WTC11 (cell line): ENCODE measurements at regions not wholly inside any gene's neighbourhood (a gene's known extent, or its start where the extent isn't known, plus 50 kb on each side); places are given as distances from the start of the nearest gene placed in this dataset.

Experiments
- ATAC-seq: fragments of 200-7000 bp; cut with Tn5 transposase; 2 replicates; pipeline ENCODE4 v1.10.0; 2021; ENCODE audit warnings: mild to moderate bottlenecking, moderate library complexity
- CTCF ChIA-PET: fragments of 300-600 bp; sonication (Branson Sonifier 250); formaldehyde crosslinking; loops from one replicate; lab custom pipeline; 2021; ENCODE audit warnings: antibody characterized with exemption; lab: Charles Lee
- POLR2A ChIA-PET: fragments of 350-600 bp; sonication (Branson Sonifier 250); formaldehyde crosslinking; loops from one replicate; lab custom pipeline; 2021; ENCODE audit warnings: antibody characterized with exemption; lab: Charles Lee
- DNase-seq: peaks from one replicate; pipeline ENCODE4 v3.0.0; 2021; ENCODE audit warnings: low spot score
- H3K27ac Mint-ChIP-seq: 2 replicates; pipeline ENCODE4 v1.8.0; 2021; ENCODE audit warnings: mixed read lengths
- H3K27me3 Mint-ChIP-seq: 2 replicates; pipeline ENCODE4 v1.8.0; 2021; ENCODE audit warnings: low read depth, mild to moderate bottlenecking, moderate library complexity, mixed read lengths
- H3K36me3 Mint-ChIP-seq: 2 replicates; pipeline ENCODE4 v1.8.0; 2021; ENCODE audit warnings: mixed read lengths
- H3K4me1 Mint-ChIP-seq: 2 replicates; pipeline ENCODE4 v1.8.0; 2022; ENCODE audit warnings: mixed read lengths
- H3K4me3 Mint-ChIP-seq: 2 replicates; pipeline ENCODE4 v1.8.0; 2021; ENCODE audit warnings: mild to moderate bottlenecking, moderate library complexity, mixed read lengths
- H3K9me3 Mint-ChIP-seq: 2 replicates; pipeline ENCODE4 v1.8.0; 2021; ENCODE audit warnings: mixed read lengths
- ATF3 ChIP-seq: sonication (generic); formaldehyde crosslinking; conservative IDR thresholded peaks from 2 replicates; pipeline ENCODE4 v1.8.1; 2022; ENCODE audit warnings: mild to moderate bottlenecking, missing genetic modification reagents
- CREM ChIP-seq: sonication (generic); formaldehyde crosslinking; IDR thresholded peaks from 2 replicates; pipeline ENCODE4 v1.8.1; 2022; ENCODE audit warnings: mild to moderate bottlenecking, missing genetic modification reagents, moderate library complexity
- E2F1 ChIP-seq: sonication (generic); formaldehyde crosslinking; IDR thresholded peaks from 2 replicates; pipeline ENCODE4 v1.8.0; 2022; ENCODE audit warnings: mild to moderate bottlenecking, missing genetic modification reagents
- ERG ChIP-seq: fragments of 250-450 bp; sonication (Bioruptor Pico); IDR thresholded peaks from 2 replicates; pipeline ENCODE4 v1.8.0; 2021; ENCODE audit warnings: mild to moderate bottlenecking
- GABPB1 ChIP-seq: sonication (generic); formaldehyde crosslinking; IDR thresholded peaks from 2 replicates; pipeline ENCODE4 v1.8.1; 2023; ENCODE audit warnings: mild to moderate bottlenecking, missing genetic modification reagents
- JAZF1 ChIP-seq: fragments of 250-450 bp; sonication (Bioruptor Pico); IDR thresholded peaks from 2 replicates; pipeline ENCODE4 v1.9.0; 2021; ENCODE audit warnings: moderate library complexity, mild to moderate bottlenecking, inconsistent platforms
- MLX ChIP-seq: sonication (generic); formaldehyde crosslinking; IDR thresholded peaks from 2 replicates; pipeline ENCODE4 v1.8.1; 2023; ENCODE audit warnings: mild to moderate bottlenecking, missing genetic modification reagents, moderate library complexity
- OVOL2 ChIP-seq: fragments of 250-450 bp; sonication (Bioruptor Pico); IDR thresholded peaks from 2 replicates; pipeline ENCODE4 v1.9.0; 2021; ENCODE audit warnings: mild to moderate bottlenecking, borderline replicate concordance
- PREB ChIP-seq: sonication (generic); formaldehyde crosslinking; IDR thresholded peaks from 2 replicates; pipeline ENCODE4 v1.8.1; 2022; ENCODE audit warnings: mild to moderate bottlenecking, missing genetic modification reagents, moderate library complexity, borderline replicate concordance
- SMAD3 ChIP-seq: sonication (generic); formaldehyde crosslinking; IDR thresholded peaks from 2 replicates; pipeline ENCODE4 v1.8.0; 2022; ENCODE audit warnings: missing genetic modification reagents, mild to moderate bottlenecking, borderline replicate concordance
- SOX15 ChIP-seq: fragments of 250-450 bp; sonication (Bioruptor Pico); IDR thresholded peaks from 2 replicates; pipeline ENCODE4 v1.9.0; 2021; ENCODE audit warnings: mild to moderate bottlenecking
- SP1 ChIP-seq: sonication (generic); formaldehyde crosslinking; conservative IDR thresholded peaks from 2 replicates; pipeline ENCODE4 v1.8.1; 2022; ENCODE audit warnings: missing genetic modification reagents
- USF1 ChIP-seq: sonication (generic); formaldehyde crosslinking; IDR thresholded peaks from 2 replicates; pipeline ENCODE4 v1.8.0; 2022; ENCODE audit warnings: mild to moderate bottlenecking, missing genetic modification reagents
- ZNF219 ChIP-seq: sonication (generic); formaldehyde crosslinking; IDR thresholded peaks from 2 replicates; pipeline ENCODE4 v1.8.0; 2023; ENCODE audit warnings: missing genetic modification reagents, mild to moderate bottlenecking, borderline replicate concordance
- ZNF425 ChIP-seq: fragments of 250-450 bp; sonication (Bioruptor Pico); conservative IDR thresholded peaks from 2 replicates; pipeline ENCODE4 v1.9.0; 2021; ENCODE audit warnings: mild to moderate bottlenecking
- ZNF512 ChIP-seq: sonication (generic); formaldehyde crosslinking; IDR thresholded peaks from 2 replicates; pipeline ENCODE4 v1.8.1; 2022; ENCODE audit warnings: missing genetic modification reagents, borderline replicate concordance
- ZNF532 ChIP-seq: fragments of 250-450 bp; sonication (Bioruptor Pico); IDR thresholded peaks from 2 replicates; pipeline ENCODE4 v1.9.0; 2021; ENCODE audit warnings: mild to moderate bottlenecking, borderline replicate concordance

- no peak for TF ChIP-seq ZNF512
- TF ChIP-seq SP1 (CRISPR knock-in tag): no peak
- TF ChIP-seq SMAD3 (CRISPR knock-in tag): no peak
- TF ChIP-seq PREB (CRISPR knock-in tag): no peak
- TF ChIP-seq USF1 (CRISPR knock-in tag): no peak
- no peak for TF ChIP-seq MLX (CRISPR knock-in tag)
- no peak for TF ChIP-seq E2F1 (CRISPR knock-in tag)
- TF ChIP-seq ERG (CRISPR knock-in tag): no peak
Measured at GRCh38 chr10:21170216-21170615, 273.1 kb upstream of the NEBL start (continued).

- ChIA-PET CTCF (no interaction called here), POLR2A (no interaction called here)
- Mint-ChIP-seq H3K4me1 (peaks cover 23% of the 10 kb centered on the region), H3K36me3 (peaks cover 3% of the 10 kb centered on the region; the same call in 1 of the 2 replicates), H3K4me3 (no peak overlapping the region), H3K27ac (no peak overlapping the region), H3K27me3 (peaks cover 22% of the 10 kb centered on the region), H3K9me3 (peaks cover 4% of the 10 kb centered on the region; the same call in 1 of the 2 replicates)
- ATAC-seq (no peak), DNase-seq (no peak)
- TF ChIP-seq GABPB1 (CRISPR knock-in tag): no peak
- TF ChIP-seq OVOL2 (CRISPR knock-in tag): no peak
- TF ChIP-seq ZNF532 (CRISPR knock-in tag): no peak
- no peak for TF ChIP-seq PREB (CRISPR knock-in tag)
- TF ChIP-seq ZNF219 (CRISPR knock-in tag): no peak
- TF ChIP-seq JAZF1 (CRISPR knock-in tag): no peak
- no peak for TF ChIP-seq SOX15 (CRISPR knock-in tag)
- no peak for TF ChIP-seq E2F1 (CRISPR knock-in tag)
- TF ChIP-seq ATF3 (CRISPR knock-in tag): no peak
- TF ChIP-seq CREM (CRISPR knock-in tag): no peak
- no peak for TF ChIP-seq ERG (CRISPR knock-in tag)
- no peak for TF ChIP-seq ZNF425 (CRISPR knock-in tag)
Measured at GRCh38 chr10:21169271-21169670, 272.2 kb upstream of the NEBL start.
